Right atrium auricular region (tissue), 2 donors: ENCODE measurements at regions not wholly inside any gene's neighbourhood (a gene's known extent, or its start where the extent isn't known, plus 50 kb on each side); places are given as distances from the start of the nearest gene placed in this dataset.

ENCODE experiments used
- DNase-seq: peaks from one replicate; pipeline ENCODE4 v3.0.0-alpha.2; 2019; ENCODE audit warnings: low spot score
- H3K27ac ChIP-seq, 2 donors: fragments of 200-600 bp; sonication (generic); 1 replicate in 1 of 2; 2 replicates in 1 of 2; pipeline ENCODE4 v1.5.1; 2016 to 2019
- H3K27me3 ChIP-seq, 2 donors: fragments of 200-600 bp; sonication (generic); one replicate each; pipeline versions ENCODE4 v1.5.1 to v1.6.0; 2017 to 2019
- H3K36me3 ChIP-seq: fragments of 200-600 bp; sonication (generic); one replicate; pipeline ENCODE4 v1.5.1; 2016
- H3K4me1 ChIP-seq, 2 donors: fragments of 200-600 bp; sonication (generic); one replicate each; pipeline versions ENCODE4 v1.5.1 to v1.6.0; 2017 to 2019
- H3K4me3 ChIP-seq, 2 donors: fragments of 200-600 bp; sonication (generic); 1 replicate in 1 of 2; 2 replicates in 1 of 2; pipeline ENCODE4 v1.5.1; 2017 to 2019; ENCODE audit warnings: mild to moderate bottlenecking in 1 of 2, moderate library complexity in 1 of 2
- H3K9me3 ChIP-seq, 2 donors: fragments of 200-600 bp; sonication (generic); one replicate each; pipeline ENCODE4 v1.5.1; 2019
- TF ChIP-seq, protein P1 (sequence below), 2 donors: fragments of 200-600 bp; sonication (generic); IDR thresholded peaks; one replicate each; pipeline ENCODE4 v1.5.1; 2019; ENCODE audit warnings: antibody characterized with exemption in 2 of 2

DNA sequence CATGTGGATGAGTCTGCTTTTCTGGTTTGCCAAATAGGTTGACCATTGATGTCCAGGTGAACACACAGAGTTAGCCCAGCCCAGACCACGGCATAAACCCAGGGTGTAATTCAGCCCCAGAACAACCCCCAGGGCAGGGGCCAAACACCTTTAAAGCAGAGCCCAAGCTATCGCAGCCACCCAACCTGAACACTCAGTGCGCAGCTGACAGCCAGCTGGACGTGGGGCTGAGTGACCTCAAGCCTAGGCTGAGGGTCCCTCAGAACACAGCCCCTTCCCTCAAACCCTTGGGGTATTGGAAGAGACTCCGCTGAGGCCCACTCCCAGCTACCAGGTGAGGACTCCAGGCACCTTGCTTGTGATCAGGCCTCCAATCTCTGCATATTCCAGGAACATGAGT, 161.5 kb upstream of the NECTIN1 start:
- TF ChIP-seq, protein P1, sequence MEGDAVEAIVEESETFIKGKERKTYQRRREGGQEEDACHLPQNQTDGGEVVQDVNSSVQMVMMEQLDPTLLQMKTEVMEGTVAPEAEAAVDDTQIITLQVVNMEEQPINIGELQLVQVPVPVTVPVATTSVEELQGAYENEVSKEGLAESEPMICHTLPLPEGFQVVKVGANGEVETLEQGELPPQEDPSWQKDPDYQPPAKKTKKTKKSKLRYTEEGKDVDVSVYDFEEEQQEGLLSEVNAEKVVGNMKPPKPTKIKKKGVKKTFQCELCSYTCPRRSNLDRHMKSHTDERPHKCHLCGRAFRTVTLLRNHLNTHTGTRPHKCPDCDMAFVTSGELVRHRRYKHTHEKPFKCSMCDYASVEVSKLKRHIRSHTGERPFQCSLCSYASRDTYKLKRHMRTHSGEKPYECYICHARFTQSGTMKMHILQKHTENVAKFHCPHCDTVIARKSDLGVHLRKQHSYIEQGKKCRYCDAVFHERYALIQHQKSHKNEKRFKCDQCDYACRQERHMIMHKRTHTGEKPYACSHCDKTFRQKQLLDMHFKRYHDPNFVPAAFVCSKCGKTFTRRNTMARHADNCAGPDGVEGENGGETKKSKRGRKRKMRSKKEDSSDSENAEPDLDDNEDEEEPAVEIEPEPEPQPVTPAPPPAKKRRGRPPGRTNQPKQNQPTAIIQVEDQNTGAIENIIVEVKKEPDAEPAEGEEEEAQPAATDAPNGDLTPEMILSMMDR (IDR thresholded peaks at IDR 0.05), result no peak
- no peak for DNase-seq
- Histone ChIP-seq H3K27me3 (no peaks in the 10 kb centered on the region), H3K4me3 (no peak overlapping the region), H3K27ac (no peak overlapping the region), H3K4me1 (peaks cover 0 to 17% of the 10 kb centered on the region in 2 donors), H3K9me3 (no peaks in the 10 kb centered on the region), H3K36me3 (no peaks in the 10 kb centered on the region)

DNA sequence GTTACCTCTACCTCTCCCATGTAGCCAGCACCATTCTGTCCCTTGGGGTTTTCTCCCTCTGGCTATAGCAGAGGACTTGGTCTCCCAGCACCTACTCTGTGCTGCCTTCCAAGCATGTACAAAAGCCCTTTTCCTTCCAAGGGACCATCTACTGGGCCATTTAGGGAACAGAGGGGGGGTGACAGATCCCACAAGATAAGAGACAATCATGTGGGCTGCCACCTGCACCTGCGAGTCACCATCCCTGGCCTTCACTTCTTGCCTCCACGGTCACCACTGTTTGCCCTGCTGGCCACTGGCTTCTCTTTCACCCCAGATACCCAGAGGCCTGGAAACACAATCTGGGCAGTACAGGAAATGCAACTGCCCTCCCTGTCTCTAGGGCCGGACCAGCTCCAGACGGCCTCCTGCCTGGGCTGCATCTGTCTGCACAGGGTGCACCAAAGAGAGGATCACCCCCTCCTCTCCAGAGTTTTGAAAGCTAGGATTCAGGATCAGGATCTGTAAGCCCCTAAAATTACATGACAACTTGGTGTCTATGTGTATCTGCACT, 160.8 kb upstream of the NECTIN1 start:
- Histone ChIP-seq H3K4me1 (peaks cover 0 to 17% of the 10 kb centered on the region in 2 donors), H3K27ac (no peak overlapping the region), H3K36me3 (no peaks in the 10 kb centered on the region), H3K4me3 (no peak overlapping the region), H3K27me3 (no peaks in the 10 kb centered on the region), H3K9me3 (no peaks in the 10 kb centered on the region)
- DNase-seq, result no peak
- TF ChIP-seq, protein P1 (IDR thresholded peaks at IDR 0.05), result no peak

DNA sequence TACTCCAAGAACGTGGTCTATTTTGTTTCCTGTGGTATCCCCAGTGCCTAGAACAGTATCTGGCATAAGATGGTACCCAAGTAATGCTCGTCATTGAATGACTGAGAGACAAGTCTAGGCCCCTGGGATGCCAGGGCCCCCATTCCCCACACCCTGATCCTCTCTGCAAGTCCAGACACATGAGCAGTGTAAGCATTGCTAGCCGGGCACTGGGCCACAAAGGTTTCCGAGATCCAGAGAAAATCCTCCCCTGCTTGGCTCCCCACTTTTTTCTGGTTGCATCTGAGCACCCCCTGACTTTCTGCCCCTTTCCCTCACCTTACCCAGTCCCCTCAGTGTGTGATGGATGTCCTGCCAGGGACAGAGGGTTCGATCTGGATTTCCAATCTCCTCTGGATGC, 160.1 kb upstream of the NECTIN1 start:
- Histone ChIP-seq H3K4me1 (peaks cover 0 to 17% of the 10 kb centered on the region in 2 donors), H3K27ac (no peak overlapping the region), H3K36me3 (no peaks in the 10 kb centered on the region), H3K27me3 (no peaks in the 10 kb centered on the region), H3K4me3 (no peak overlapping the region), H3K9me3 (no peaks in the 10 kb centered on the region)
- no peak for DNase-seq
- TF ChIP-seq, protein P1 (IDR thresholded peaks at IDR 0.05), result no peak

DNA sequence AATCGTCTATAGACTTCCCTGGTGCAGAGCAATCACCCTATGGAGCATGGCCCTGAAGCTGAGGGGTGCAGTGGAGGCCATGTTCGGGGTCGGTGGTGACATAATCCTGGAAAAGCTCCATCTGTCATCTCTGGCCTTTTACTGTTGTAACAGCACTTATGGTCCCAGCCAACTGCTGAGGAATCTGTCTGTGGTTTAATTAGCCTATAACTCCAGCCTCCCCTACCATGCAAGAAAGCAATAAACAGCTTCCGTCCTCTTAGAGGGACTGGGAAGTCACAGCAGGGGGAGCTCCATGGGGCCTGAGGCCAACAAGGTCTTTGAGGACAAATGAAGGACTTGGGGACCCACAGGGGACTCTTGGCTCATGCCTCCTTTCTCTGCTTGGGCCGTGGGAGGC, 159.1 kb upstream of the NECTIN1 start:
- H3K4me3 ChIP-seq, result no peak overlapping the region
- H3K9me3 ChIP-seq, result no peaks in the 10 kb centered on the region
- H3K36me3 ChIP-seq, result no peaks in the 10 kb centered on the region
- TF ChIP-seq, protein P1 (IDR thresholded peaks at IDR 0.05), result no peak
- H3K27me3 ChIP-seq, result no peaks in the 10 kb centered on the region
- DNase-seq, result no peak
- H3K4me1 ChIP-seq, result peaks cover 0 to 17% of the 10 kb centered on the region in 2 donors
- no peak overlapping the region for H3K27ac ChIP-seq

DNA sequence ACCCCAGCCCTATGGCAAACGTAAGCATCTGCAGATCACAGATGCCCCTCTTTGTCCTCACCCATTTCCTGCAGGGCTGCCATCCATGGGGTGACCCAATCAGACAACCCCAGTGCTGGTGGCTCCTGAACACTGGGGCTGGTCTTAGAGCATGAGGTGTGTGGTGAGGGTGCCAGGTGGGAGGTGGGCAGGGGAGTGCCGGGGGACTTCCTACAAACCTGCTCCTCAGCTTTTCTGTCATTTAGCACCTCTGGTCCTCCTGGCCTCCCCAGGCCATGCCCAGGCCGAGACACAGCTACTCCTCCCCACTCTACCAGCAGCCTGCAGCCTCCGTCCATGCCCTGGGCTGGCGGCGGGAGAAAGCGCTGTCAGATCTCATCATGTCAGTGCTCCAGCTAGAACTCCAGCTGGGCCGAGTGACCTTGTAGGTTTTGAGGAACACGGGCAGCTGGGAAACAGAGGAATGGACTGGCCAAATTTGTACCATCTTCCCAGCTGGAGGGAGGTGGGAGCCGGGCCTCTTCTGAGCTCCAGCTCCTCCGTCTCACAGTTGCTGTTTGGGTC, 157.7 kb upstream of the NECTIN1 start:
- no peak overlapping the region for H3K4me3 ChIP-seq

More for the DNA sequence above, 157.7 kb upstream of the NECTIN1 start:
- H3K4me1 ChIP-seq, result peaks cover 0 to 10% of the 10 kb centered on the region in 2 donors
- no peaks in the 10 kb centered on the region for H3K36me3 ChIP-seq
- no peak for DNase-seq
- H3K27ac ChIP-seq, result no peak overlapping the region
- no peaks in the 10 kb centered on the region for H3K27me3 ChIP-seq
- TF ChIP-seq, protein P1 (IDR thresholded peaks at IDR 0.05), result no peak
- no peaks in the 10 kb centered on the region for H3K9me3 ChIP-seq
